ENCODE measurements at regions not wholly inside any gene's neighbourhood (a gene's known extent, or its start where the extent isn't known, plus 50 kb on each side); places are given as distances from the start of the nearest gene placed in this dataset.

DNA sequence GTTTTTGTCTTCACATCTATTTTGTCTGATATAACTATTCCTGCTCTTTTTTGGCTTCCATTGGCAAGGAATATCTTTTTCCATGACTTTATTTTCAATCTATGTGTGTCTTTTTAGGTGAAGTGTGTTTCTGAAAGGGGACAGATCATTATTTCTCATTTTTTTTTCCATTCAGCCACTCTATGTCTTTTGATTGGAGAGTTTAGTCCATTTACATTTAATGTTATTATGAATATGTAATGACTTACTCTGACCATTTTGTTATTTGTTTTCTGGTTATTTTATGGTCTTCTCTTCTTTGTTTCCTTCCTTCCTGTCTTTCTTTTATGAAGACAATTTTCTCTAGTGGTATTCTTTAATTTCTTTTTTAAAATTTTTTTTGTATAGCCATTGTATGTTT lies 178.6 kb upstream of the CNTN5 start:
- no peak for DNase-seq (ENCODE audit: low spot score)

GRCh38 chr11:98862169-98862568 lies 158.6 kb upstream of the CNTN5 start:
- no peak for DNase-seq (ENCODE audit: low spot score)

GRCh38 chr11:98871690-98872089 lies 149.1 kb upstream of the CNTN5 start:
- DNase-seq (ENCODE audit: low spot score) = no peak

DNA sequence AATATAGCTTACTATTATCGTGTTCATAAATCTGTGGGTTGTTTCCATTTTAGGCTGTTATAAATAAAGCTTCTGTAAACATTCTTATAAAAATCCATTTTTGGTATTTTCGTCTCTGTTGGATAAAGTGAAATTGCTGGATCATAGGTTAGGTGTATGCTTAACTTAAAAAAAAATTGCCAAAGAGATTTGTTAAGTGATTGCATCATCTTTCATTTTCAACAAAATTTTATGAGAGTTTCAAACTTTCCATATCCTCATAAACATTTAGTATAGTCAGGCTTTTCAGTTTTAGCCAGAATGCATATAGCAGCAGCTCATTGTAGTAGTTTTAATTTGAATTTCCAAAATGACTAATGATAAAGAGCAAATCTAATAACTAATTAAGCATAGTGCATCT lies 146.7 kb upstream of the CNTN5 start:
- DNase-seq (ENCODE audit: low spot score) = no peak

DNA sequence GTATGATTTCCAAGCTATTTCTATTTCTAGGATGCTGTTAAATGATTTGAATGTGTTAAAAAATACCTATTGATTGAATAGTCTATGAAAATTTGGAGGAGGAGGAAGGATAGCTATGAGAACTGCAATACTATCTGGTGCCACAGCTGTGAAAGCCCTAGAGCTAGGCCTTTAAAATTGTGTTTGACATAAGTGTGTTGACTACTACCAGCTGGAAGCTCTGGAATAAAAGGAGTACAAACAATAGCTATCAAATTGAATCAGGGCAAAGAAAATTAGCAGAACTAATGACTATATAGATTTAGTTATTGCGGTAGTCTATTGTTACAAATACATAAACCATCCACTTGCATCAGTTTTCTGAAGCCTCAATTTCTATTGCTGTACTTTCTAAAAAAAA lies 124.8 kb upstream of the CNTN5 start:
- DNase-seq (ENCODE audit: low spot score) = no peak

GRCh38 chr11:98940913-98941312 lies 79.8 kb upstream of the CNTN5 start:
- no peak for DNase-seq (ENCODE audit: low spot score)

- DNase-seq (ENCODE audit: low spot score) = no peak
These were observed 76.3 kb upstream of the CNTN5 start for GRCh38 chr11:98944461-98944860.

GRCh38 chr11:98952107-98952506 lies 68.6 kb upstream of the CNTN5 start:
- DNase-seq (ENCODE audit: low spot score) = no peak

DNA sequence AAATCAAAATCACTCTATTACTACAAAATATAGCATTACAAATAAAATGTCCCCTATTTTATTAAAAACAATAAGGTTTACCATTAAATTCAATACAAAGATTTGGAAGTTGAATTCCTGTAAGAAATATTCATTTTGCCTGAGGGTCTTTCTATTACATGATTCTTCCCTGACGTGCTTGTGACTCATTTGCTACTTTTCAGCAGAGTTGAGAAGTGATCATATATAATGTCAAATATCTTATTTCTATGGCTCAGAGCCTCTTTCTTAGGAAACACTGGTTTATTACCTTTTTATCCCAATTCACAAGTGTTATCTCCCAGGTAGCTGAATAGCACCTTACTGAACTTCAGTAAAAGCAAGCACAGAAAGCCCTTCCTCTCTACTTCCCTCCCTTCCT lies 65.2 kb upstream of the CNTN5 start:
- DNase-seq (ENCODE audit: low spot score) = no peak

DNA sequence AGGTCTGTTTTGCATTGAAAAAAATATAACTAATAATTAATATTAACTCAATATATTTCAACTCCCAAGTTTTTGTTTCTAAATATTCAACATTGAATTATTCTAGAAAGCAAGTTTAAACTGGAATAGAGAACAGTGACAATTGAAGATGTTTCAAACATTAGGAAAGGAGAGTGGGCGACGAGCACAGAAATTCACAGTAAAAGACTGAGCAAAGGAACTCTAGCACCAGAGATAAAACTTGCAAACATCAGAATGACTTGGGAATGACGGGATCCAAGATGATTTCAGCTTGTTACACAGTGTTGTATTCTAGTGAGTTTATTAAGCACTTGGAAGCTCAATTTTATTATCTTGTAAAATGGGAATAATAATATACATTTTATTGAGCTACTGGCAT lies 56.6 kb upstream of the CNTN5 start:
- DNase-seq (ENCODE audit: low spot score) = no peak

DNA sequence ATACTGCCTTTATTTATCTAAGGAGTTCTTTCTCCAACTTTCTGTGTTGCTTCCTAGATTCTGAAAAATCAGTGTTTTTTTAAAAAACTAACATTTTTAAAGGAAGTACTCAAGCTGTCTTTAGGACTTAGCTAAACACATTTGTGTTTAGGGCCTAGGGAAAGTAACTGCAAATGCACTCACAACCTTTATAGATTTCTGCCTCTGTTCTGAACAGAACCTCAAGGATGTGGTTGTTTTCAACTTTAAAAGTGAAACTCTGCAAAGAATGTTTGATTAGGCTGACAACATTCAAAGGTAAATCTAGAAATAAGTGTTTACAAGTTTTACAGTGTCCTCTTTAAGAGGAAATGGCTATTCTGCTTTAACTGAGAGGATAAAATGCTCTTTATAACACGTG lies 55.4 kb upstream of the CNTN5 start:
- no peak for DNase-seq (ENCODE audit: low spot score)

- DNase-seq (ENCODE audit: low spot score) = no peak
These were observed 55.0 kb upstream of the CNTN5 start for GRCh38 chr11:98965775-98966174.

GRCh38 chr11:98967005-98967404 lies 53.7 kb upstream of the CNTN5 start:
- DNase-seq (ENCODE audit: low spot score) = no peak

Measured in HuH-7 (cell line).